ENCODE measurements at regions not wholly inside any gene's neighbourhood (a gene's known extent, or its start where the extent isn't known, plus 50 kb on each side); places are given as distances from the start of the nearest gene placed in this dataset.
"Not testable (repeated sequence)": the region's sequence is repeated elsewhere in the genome, so short reads cannot be mapped to it uniquely, and the experiment has no call there.

GRCh38 chrX:128954697-128955096 is 568.6 kb downstream of the SMARCA1 start:
- not testable (repeated sequence) for TF ChIP-seq EZH2 (optimal IDR thresholded peaks at IDR 0.05; ENCODE audit: low read depth, low read length)
- TF ChIP-seq, protein P1, sequence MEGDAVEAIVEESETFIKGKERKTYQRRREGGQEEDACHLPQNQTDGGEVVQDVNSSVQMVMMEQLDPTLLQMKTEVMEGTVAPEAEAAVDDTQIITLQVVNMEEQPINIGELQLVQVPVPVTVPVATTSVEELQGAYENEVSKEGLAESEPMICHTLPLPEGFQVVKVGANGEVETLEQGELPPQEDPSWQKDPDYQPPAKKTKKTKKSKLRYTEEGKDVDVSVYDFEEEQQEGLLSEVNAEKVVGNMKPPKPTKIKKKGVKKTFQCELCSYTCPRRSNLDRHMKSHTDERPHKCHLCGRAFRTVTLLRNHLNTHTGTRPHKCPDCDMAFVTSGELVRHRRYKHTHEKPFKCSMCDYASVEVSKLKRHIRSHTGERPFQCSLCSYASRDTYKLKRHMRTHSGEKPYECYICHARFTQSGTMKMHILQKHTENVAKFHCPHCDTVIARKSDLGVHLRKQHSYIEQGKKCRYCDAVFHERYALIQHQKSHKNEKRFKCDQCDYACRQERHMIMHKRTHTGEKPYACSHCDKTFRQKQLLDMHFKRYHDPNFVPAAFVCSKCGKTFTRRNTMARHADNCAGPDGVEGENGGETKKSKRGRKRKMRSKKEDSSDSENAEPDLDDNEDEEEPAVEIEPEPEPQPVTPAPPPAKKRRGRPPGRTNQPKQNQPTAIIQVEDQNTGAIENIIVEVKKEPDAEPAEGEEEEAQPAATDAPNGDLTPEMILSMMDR (IDR thresholded peaks at IDR 0.05; ENCODE audit: low read length), result not testable (repeated sequence)
